Upper lobe of right lung (tissue), 1 donor: ENCODE measurements at regions not wholly inside any gene's neighbourhood (a gene's known extent, or its start where the extent isn't known, plus 50 kb on each side); places are given as distances from the start of the nearest gene placed in this dataset.

ENCODE experiments used
- ATAC-seq: fragments of 200-7000 bp; cut with Tn5 transposase; one replicate; pipeline ENCODE4 v1.9.1; 2020; ENCODE audit warnings: mild to moderate bottlenecking, moderate library complexity
- DNase-seq: peaks from one replicate; pipeline ENCODE4 v3.0.0-alpha.2; 2020
- H3K27ac ChIP-seq: fragments of 200-600 bp; one replicate; pipeline ENCODE4 v1.8.0; 2022
- H3K27me3 ChIP-seq: fragments of 200-600 bp; one replicate; pipeline ENCODE4 v1.8.0; 2022; ENCODE audit warnings: mild to moderate bottlenecking
- H3K36me3 ChIP-seq: fragments of 200-600 bp; one replicate; pipeline ENCODE4 v1.8.0; 2022
- H3K4me1 ChIP-seq: fragments of 200-600 bp; one replicate; pipeline ENCODE4 v1.8.0; 2022
- H3K4me3 ChIP-seq: fragments of 200-600 bp; one replicate; pipeline ENCODE4 v1.8.0; 2022; ENCODE audit warnings: mild to moderate bottlenecking
- H3K9me3 ChIP-seq: fragments of 200-600 bp; one replicate; pipeline ENCODE4 v1.8.0; 2022
- CTCF ChIP-seq: fragments of 200-600 bp; IDR thresholded peaks from one replicate; pipeline ENCODE4 v1.8.0; 2022; ENCODE audit warnings: antibody characterized with exemption
- intact Hi-C: fragments of 100-400 bp; cut with DNase I; formaldehyde crosslinking; loops from one replicate; pipeline ENCODE4 v1.11.0; 2022
- donor health status: DM: no; HTN: yes; CAD: no; lungs with severe emphysema.

- H3K4me3 ChIP-seq, result no peak overlapping the region
- H3K4me1 ChIP-seq, result no peaks in the 10 kb centered on the region
- H3K27ac ChIP-seq, result no peak overlapping the region
- no peaks in the 10 kb centered on the region for H3K36me3 ChIP-seq
- intact Hi-C loops, result no loop called here
- no peak for ATAC-seq
- H3K27me3 ChIP-seq, result no peaks in the 10 kb centered on the region
- H3K9me3 ChIP-seq, result no peaks in the 10 kb centered on the region
- TF ChIP-seq CTCF, result no peak
- DNase-seq, result no peak
Measured at GRCh38 chr17:56076980-56077379, 76.3 kb upstream of the ANKFN1 start.

GRCh38 chr17:56083475-56083874, 69.8 kb upstream of the ANKFN1 start:
- Histone ChIP-seq H3K27ac (no peak overlapping the region), H3K9me3 (no peaks in the 10 kb centered on the region), H3K4me3 (no peak overlapping the region), H3K36me3 (no peaks in the 10 kb centered on the region), H3K27me3 (no peaks in the 10 kb centered on the region), H3K4me1 (no peaks in the 10 kb centered on the region)
- no peak for TF ChIP-seq CTCF
- ATAC-seq (no peak), DNase-seq (no peak)
- intact Hi-C loops, result no loop called here

- Histone ChIP-seq H3K4me3 (no peak overlapping the region), H3K27me3 (no peaks in the 10 kb centered on the region), H3K4me1 (no peaks in the 10 kb centered on the region), H3K27ac (no peak overlapping the region), H3K9me3 (no peaks in the 10 kb centered on the region), H3K36me3 (no peaks in the 10 kb centered on the region)
- DNase-seq, result no peak
- no peak for ATAC-seq
- TF ChIP-seq CTCF, result no peak
- intact Hi-C loops, result no loop called here
Measured at GRCh38 chr17:56085576-56086267, 67.6 kb upstream of the ANKFN1 start.

- H3K27ac ChIP-seq, result no peak overlapping the region
- intact Hi-C loops, result no loop called here
- H3K4me1 ChIP-seq, result no peaks in the 10 kb centered on the region
Measured at GRCh38 chr17:56087199-56087598, 66.1 kb upstream of the ANKFN1 start.

GRCh38 chr17:56096026-56096810, 57.1 kb upstream of the ANKFN1 start:
- intact Hi-C loops, result no loop called here
- DNase-seq (no peak), ATAC-seq (no peak)
- Histone ChIP-seq H3K27ac (no peak overlapping the region), H3K9me3 (no peaks in the 10 kb centered on the region), H3K27me3 (no peaks in the 10 kb centered on the region), H3K36me3 (no peaks in the 10 kb centered on the region), H3K4me1 (no peaks in the 10 kb centered on the region), H3K4me3 (no peak overlapping the region)
- no peak for TF ChIP-seq CTCF

More at GRCh38 chr17:56087199-56087598, 66.1 kb upstream of the ANKFN1 start:
- DNase-seq (no peak), ATAC-seq (no peak)
- no peak overlapping the region for H3K4me3 ChIP-seq
- no peak for TF ChIP-seq CTCF
- no peaks in the 10 kb centered on the region for H3K27me3 ChIP-seq
- H3K9me3 ChIP-seq, result no peaks in the 10 kb centered on the region
- H3K36me3 ChIP-seq, result no peaks in the 10 kb centered on the region
